Endometrium (tissue), 2 donors: ENCODE measurements at regions not wholly inside any gene's neighbourhood (a gene's known extent, or its start where the extent isn't known, plus 50 kb on each side); places are given as distances from the start of the nearest gene placed in this dataset.
A peak's percentile ranks its signal among the peaks of the same experiment; 100 is the strongest.
"Not testable (repeated sequence)": the region's sequence is repeated elsewhere in the genome, so short reads cannot be mapped to it uniquely, and the experiment has no call there.

ENCODE experiments used
- FAIRE-seq: peaks from 2 replicates; lab custom pipeline; 2012; peaks lifted over from hg19 to GRCh38; lab: Jason Lieb, UNC
- donor health status: control.
- donor health status: control.

DNA sequence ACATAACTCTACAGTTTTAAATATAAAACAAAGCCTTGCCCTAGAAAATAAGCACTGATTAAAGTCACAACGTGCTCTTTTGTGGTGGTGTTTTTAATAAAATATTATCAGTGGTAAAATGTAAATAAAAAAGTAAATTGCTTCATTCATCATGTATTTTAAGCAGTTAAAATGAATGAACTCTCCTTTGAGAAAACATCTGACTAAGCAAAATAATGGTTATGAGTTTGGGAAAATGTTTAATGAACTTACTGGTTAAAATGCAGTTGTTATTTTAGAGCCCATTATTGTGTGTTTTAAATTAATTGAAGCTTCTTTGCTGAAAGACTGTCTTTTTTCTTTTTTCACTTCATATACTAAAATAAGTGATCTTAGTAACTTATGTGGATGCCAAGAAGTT lies 1007.5 kb upstream of the ARRDC3 start:
- FAIRE-seq: no peak

DNA sequence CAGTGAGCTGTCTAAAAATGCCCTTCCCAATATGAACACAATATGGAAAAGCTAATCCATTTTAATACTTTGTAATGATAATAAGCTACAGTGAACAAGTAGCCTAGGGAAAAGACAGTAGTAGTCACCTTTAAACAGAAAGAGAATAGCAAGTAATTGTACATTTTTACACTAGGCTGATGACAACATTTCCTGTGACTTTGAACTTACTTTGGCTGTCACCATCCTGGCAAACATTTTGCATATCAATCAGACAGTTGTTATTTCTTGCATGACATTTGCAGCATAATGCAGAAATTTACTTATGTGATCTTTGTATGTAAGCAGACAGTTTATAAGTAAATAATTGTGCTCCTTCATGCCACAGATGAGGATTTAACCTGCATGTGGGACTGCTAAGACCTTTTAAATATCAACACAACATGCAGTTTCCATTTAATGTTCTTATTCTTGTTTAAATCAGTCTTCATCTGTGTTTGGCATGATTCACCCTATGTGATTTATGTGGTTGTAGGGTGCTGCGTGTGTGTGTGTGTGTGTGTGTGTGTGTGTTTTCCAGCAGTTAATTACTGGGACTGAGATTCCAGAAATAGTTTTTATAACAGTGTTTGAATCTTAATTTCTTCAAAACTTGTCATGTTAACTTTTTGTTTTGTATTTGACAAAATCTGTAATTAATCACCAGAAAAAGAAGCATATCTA lies 997.1 kb upstream of the ARRDC3 start:
- no peak for FAIRE-seq

DNA sequence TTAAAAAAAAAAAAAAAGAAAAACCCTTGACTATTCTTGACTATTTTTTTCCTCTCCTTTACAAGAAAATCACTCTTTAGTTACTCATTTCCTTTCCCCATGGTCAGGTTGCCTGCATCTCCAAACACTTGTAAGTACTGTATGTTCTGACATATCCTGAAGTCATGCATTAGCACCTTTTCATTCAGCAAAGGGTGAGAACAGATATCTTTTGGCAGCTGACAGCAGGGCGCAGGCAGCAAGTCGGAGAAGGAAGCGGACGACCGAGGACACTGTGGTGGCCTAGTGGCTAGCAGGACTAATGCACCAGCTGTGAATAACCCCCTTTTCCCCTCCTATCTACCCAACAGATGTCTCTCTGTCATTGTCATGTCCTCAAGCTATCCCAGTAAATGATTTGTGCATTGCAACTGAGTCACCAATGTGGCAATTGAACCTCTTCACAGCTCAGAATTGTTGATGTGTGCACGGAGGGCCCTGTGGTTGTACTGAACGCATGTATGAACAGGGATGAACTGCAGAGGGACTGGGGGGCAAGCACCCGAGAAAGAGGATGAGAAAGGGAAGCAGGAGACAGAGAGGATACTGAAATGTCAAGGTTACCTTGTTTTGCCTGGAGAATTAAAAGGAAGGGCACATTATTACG lies 996.0 kb upstream of the ARRDC3 start:
- no peak for FAIRE-seq

DNA sequence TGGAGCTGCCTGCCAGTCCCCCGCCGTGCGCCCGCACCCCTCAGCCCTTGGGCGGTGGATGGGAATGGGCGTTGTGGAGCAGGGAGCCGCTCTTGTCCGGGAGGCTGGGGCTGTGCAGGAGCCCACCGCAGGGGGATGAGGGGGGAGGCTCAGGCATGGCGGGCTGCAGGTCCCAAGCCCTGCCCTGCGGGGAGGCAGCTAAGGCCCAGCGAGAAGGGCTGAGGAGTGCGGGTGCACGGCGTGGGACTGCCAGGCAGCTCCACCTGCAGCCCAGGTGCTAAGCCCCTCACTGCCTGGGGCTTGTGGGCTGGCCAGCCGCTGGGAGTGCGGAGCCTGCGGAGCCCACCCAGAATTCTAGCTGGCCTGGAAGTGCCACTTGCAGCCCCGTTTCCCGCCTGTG lies 991.7 kb upstream of the ARRDC3 start:
- no peak for FAIRE-seq

DNA sequence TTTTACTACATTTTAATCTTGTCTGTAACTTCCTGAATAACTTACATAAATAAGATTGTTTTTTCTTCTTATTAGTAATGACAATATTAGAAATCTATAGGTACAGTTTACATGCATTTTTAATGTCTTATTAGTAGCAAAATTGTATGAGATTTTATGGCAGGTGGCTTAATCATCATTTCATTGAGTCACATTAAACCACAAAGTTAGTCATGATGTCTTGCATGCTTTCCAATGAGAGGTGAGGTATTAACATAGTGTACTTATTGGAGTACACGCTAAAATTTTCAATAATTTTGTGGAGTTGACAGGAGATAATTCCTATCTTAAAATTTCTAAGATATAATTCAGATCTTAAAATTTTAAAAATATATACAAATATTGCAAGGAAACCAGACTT lies 989.6 kb upstream of the ARRDC3 start:
- no peak for FAIRE-seq

DNA sequence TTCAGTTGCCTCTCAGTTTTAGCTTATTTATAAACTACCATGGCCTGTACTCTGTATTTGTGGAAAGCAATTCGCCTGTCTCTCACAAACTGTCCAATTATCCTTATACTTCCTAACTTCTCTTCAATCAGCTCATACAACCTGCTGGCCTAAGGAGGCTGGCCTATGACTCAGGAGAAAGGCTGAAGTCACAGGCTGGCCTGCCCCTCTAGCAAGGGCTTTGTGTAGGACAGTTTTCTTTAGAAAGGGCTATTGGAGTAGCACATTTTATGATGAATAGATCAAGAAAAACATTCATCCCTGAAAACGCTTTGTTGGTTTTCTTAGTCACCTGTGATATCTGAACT lies 988.7 kb upstream of the ARRDC3 start:
- FAIRE-seq: no peak

GRCh38 chr5:92371171-92371888 lies 988.2 kb upstream of the ARRDC3 start:
- no peak for FAIRE-seq

GRCh38 chr5:92370032-92370431 lies 986.9 kb upstream of the ARRDC3 start:
- no peak for FAIRE-seq

DNA sequence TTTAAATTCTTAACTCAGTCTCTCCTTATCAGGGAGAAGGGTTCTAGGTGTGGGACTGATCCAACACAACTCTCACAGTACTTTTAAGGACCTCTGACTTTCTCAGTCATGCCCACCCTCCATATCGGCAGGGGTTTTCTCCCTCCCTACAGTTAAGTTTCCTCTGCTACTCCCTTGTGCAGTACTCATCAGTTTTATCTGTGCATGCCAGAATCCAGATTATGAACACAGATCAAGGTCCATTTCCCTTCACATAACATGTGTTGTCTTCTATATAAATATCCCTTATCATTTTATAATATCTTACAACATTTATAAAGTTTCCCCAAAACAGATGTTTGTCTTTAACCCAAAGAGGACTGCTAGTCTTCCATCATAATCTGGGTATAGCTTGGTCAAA lies 986.5 kb upstream of the ARRDC3 start:
- FAIRE-seq: no peak

DNA sequence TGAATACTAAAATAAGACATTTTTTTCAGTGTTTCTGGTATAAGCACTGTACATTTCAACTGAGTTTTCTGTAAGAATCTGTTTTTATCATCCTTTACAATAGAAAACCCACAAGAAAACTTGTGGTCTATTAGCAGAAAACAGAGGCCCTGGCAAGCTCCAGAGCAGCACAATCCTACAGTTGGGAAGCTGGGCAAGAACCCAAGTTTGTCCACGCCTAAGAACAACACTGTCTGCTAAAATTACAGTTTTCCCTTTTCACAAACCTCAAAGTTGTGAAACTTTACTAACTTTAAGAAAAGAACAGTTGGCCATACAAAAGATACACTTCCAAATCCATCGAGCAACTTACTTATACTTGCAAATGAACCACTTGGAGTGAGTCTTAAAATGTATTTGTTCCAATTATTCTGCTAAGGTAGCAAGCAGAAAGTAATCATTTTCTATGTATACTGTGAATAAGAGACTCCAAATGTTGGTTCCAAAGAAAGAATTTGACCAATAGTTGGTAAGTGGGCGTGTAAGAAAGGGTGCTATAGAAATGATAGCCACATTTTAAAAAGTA lies 982.0 kb upstream of the ARRDC3 start:
- FAIRE-seq: no peak

DNA sequence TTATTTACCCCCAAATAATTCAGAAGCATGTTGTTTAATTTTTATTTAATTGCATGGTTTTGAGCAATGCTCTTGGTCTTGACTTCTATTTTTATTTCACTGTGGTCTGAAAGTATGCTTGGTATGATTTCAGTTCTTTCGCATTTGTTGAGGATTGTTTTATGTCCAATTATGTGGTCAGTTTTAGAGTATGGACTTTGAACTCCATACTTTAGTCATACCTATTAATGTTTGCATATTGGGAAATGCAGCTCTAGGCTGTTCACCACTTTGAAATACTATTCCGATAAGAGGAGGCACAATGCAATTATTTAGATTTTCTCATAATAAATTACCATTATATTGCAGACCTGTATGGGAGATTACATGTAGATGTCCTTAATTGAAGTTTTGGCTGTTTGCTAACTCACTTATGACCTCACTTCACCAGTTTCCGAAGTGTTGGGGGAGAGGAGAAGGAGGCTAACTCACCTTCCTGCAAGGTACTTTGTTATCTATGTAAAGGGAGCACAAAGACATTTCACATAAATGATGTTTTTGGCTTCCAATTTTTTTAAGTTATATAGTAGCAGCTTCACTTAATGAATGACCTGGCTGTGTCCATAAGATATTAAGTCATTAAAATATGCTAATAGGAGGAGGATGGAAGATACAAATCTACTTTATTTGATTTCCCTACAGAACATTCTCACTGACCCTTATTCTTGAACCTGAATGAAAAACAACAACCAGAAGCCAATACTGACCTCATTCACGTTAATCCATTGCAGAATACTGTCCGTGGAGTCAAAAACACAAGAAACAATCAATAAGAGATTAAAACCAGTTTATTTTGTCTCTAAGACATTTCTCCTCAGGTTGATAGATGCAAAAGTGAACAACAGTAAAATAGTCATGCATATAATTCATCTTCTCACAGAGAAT lies 970.3 kb upstream of the ARRDC3 start:
- no peak for FAIRE-seq

DNA sequence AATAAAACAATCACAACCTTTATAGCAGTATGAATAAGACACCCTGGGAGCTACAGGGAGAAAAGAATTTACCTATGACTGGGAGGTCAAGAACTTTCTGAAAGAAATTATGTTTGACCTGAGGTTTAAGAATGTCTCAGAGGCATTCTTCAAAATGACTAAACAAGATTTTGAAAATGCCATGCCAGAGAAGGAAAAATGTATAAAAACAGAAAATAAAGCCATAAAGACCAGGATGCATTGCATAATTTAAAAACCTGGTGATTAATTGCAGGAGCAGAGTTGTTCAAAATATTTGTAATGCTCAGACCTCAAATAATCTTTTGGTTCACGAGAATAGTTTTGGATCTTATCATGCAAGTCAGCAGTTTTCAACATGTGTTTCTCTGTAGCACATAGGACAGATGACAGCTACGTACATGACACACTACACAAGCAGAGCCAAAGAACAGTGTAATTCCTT lies 954.7 kb upstream of the ARRDC3 start:
- FAIRE-seq: no peak

DNA sequence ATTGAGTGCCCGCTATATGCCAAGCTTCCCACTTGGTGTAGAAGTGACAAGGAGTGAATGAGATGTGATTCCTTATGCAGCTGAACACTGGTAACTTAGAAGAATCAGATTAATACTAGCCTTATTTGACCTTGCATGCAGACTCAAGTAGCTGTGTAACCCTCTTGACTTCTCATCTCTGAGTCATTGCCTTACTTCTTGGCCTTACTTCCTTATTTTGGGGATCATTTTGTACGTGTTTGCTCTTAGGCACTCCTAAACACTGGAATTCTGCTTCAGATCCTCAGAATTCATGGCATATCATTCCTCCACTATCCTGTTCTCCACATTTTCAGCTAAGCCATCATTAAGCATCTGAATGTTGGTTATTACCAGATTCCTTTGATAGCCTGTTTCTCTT lies 948.9 kb upstream of the ARRDC3 start:
- no peak for FAIRE-seq

- no peak for FAIRE-seq
These were observed 947.2 kb upstream of the ARRDC3 start for GRCh38 chr5:92330365-92330764.

DNA sequence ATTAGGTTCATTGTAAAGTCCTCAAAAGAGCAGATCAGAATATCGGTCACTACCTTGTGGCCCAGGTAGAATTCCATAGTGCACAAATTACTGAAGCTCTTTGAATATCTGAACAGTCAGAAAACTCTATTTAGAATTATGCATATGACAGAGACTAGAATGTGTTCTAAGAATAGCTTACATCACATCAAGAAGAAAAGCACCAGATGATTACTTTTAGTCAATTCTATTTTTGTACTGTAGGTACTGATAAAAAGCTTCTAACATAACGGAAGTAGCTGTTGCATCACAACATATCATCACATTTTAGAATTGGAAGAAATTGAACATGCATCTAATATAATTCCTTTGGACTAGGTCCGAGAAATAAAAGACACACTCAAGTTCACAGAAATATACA lies 946.6 kb upstream of the ARRDC3 start:
- FAIRE-seq: no peak

DNA sequence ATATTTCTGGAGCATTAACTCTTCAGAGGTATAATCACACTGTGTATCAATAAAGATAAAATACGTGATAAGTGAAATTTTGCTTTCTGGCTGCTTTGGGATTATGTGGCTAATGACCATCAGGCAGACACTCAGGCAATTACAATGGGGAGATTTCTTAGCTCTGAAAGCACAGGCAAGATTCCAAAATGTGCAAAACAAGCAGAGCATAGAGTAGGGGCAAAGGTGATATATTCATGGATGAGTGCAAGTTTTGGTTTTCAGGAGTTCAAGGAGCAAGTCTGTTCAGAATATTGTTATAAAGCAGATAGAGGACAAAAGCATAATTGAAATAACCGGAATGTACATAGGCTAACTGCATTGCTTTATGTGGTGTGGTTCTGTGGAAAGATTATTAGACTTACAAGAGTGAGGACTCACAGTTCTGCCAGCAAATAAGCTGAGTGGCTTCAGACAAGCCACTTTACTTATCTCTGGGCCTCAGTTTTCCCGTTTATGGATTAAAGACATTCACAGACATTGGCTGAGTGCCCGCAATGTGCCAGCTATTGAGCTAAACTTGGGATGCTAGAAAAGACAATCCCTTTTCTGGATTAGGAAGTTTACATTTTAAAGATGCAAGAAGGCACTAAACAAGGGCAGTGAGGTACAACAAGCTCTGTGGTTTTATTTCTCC lies 945.6 kb upstream of the ARRDC3 start:
- FAIRE-seq: no peak

DNA sequence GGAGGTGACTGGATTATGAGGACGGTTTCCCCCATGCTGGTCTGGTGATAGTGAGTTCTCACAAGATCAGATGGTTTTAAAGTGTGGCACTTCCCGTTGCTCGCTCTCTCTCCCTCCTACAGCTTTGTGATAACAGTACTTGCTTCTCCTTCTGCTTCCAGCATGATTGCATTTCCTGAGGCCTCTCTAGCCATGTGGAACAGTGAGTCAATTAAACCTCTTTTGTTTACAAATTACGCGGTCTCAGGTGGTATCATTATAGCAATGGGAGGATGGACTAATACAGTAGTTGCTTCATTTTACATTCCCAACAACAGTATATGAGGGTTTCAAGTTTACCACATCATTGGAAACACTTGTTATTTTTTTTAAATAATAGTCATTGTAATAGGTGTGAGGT lies 937.3 kb upstream of the ARRDC3 start:
- no peak for FAIRE-seq

DNA sequence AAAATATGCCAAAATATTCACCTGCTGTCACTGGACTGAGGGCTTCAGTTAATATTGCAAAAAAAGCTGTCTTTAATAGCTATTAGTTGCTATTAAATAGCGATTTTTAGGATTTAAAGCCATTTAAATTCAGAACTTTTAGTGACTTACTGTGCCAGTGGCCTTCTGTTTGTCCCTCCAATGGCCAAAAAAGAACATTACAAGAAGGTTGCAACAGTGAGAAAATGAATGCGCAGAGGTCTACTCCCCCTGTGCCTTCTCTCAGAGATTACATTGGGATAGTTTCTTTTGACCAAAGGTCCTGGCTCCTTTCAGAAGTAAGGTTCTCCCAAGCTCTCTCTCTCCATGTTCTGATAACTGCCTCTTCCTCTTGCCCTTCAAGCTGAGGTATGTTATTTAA lies 930.3 kb upstream of the ARRDC3 start:
- no peak for FAIRE-seq

DNA sequence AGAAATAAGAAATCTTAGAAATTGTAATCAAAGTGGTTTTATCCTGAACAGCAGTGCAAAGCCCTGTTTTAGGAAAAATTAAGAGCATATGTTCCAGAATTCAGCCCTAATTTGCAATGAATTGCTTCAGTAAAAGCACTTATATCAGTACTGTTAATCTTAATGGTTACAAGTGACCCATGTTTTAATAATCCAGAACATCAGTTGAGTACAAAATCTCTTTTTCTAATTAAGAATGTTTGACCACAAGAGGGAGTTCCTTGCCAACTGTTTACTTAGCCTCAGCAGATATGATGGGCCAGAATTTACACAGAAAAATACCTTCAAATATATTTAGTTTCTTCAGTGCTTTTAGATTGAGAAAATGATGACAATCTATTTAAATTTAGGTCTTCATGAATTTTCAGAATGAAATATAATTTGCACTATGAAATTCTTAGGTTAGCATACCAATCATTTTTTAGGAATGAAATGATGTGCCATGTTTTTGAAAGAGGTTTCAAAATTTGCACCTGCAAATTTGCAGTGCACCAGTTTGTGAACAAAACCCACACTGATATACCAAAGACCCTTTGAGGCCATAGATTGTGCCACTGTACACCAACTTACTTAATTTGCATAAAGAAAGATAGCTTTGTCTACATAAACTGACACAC lies 926.3 kb upstream of the ARRDC3 start:
- FAIRE-seq: peak; percentile 95

- no peak for FAIRE-seq
These were observed 925.6 kb upstream of the ARRDC3 start for GRCh38 chr5:92308679-92309078.

DNA sequence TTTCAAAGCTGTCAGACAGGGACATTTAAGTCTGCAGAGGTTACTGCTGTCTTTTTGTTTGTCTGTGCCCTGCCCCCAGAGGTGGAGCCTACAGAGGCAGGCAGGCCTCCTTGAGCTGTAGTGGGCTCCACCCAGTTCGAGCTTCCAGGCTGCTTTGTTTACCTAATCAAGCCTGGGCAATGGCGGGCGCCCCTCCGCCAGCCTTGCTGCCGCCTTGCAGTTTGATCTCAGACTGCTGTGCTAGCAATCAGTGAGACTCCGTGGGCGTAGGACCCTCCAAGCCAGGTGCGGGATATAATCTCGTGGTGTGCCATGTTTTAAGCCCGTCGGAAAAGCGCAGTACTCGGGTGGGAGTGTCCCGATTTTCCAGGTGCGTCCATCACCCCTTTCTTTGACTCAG lies 919.2 kb upstream of the ARRDC3 start:
- not testable (repeated sequence) for FAIRE-seq
